ENCODE measurements at regions not wholly inside any gene's neighbourhood (a gene's known extent, or its start where the extent isn't known, plus 50 kb on each side); places are given as distances from the start of the nearest gene placed in this dataset.

DNA sequence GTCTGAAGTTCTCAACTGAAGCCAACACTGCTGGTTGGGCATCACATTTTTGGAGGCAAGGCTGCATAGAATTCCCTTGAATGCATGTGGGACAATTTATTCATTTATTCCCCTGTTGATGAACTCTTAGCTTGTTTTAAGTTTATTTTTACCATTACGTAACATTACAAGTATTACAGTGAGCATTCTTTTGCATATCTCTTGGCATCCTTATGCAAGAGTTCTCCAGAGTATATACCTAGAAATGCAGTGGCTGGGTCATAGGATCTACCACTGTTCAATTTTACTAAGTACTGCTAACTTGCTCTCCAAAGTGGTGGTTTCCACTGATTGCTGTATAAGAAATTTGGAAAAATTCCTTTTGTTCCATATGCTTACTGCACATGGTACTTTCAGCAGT is 66.5 kb downstream of the UCHL1 start:
- intact Hi-C loops (cut with micrococcal nuclease; ENCODE audit: unreplicated experiment) = no loop called here
- no peak overlapping the region for H3K4me3 ChIP-seq (ENCODE audit: low read depth, low read length, poor library complexity, severe bottlenecking)
- no peak overlapping the region for H2AFZ ChIP-seq (ENCODE audit: low read length)
- H3K4me2 ChIP-seq (ENCODE audit: low read length) = no peak overlapping the region
- no peak overlapping the region for H3K27ac ChIP-seq (ENCODE audit: low read depth, low read length, poor library complexity, severe bottlenecking)
- BruUV-seq (replicated peaks) = no TSS peak
- no peak for TF ChIP-seq EZH2phosphoT487 (IDR thresholded peaks at IDR 0.05; ENCODE audit: borderline replicate concordance, low read depth, low read length)
- ChIA-PET CTCF (ENCODE audit: unreplicated experiment) (no interaction called here), POLR2A (no interaction called here)
- no peaks in the 10 kb centered on the region for H3K36me3 ChIP-seq (ENCODE audit: insufficient read depth, low read length)
- H3K9me3 ChIP-seq (ENCODE audit: low read length) = no peaks in the 10 kb centered on the region
- no peaks in the 10 kb centered on the region for H3K9me2 ChIP-seq (ENCODE audit: insufficient read depth, low read length)
- no peak for DNase-seq (ENCODE audit: low spot score)
- H3K79me2 ChIP-seq (ENCODE audit: insufficient read depth, low read depth, low read length) = no peaks in the 10 kb centered on the region
- no peaks in the 10 kb centered on the region for H4K20me1 ChIP-seq (ENCODE audit: insufficient read depth, low read length)
- H3K4me1 ChIP-seq (ENCODE audit: insufficient read depth, low read length, poor library complexity, severe bottlenecking) = no peaks in the 10 kb centered on the region

DNA sequence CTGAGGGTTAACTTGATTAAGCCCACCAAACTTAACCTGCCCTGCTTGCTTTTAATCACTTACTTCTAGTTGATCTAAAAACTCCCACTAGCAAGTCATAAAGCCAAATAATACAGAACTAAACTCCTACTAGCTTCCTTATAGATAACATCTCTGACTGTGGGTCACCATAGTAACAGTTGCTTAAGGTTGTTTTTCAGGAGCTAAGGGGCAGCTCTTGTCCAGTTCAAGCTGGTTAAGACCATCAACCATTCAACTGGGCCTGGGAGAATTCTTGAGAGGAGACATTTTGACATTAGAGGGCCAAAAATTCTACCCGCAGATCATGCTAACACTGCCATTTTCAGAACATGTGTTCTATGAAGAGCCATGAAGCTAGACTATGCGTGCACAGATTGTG is 67.0 kb downstream of the UCHL1 start:
- no TSS peak for BruUV-seq (replicated peaks)
- H4K20me1 ChIP-seq (ENCODE audit: insufficient read depth, low read length) = no peaks in the 10 kb centered on the region
- CTCF ChIA-PET (ENCODE audit: unreplicated experiment) = no interaction called here
- intact Hi-C loops (cut with micrococcal nuclease; ENCODE audit: unreplicated experiment) = no loop called here
- H3K27ac ChIP-seq (ENCODE audit: low read depth, low read length, poor library complexity, severe bottlenecking) = no peak overlapping the region
- H3K9me2 ChIP-seq (ENCODE audit: insufficient read depth, low read length) = no peaks in the 10 kb centered on the region
- no peak for DNase-seq (ENCODE audit: low spot score)
- POLR2A ChIA-PET = no interaction called here
- no peak overlapping the region for H3K4me3 ChIP-seq (ENCODE audit: low read depth, low read length, poor library complexity, severe bottlenecking)
- no peaks in the 10 kb centered on the region for H3K4me1 ChIP-seq (ENCODE audit: insufficient read depth, low read length, poor library complexity, severe bottlenecking)
- no peak overlapping the region for H2AFZ ChIP-seq (ENCODE audit: low read length)
- TF ChIP-seq CTCF (conservative IDR thresholded peaks at IDR 0.05; ENCODE audit: low read length) = no peak
- TF ChIP-seq EZH2phosphoT487 (IDR thresholded peaks at IDR 0.05; ENCODE audit: borderline replicate concordance, low read depth, low read length) = no peak
- no peaks in the 10 kb centered on the region for H3K79me2 ChIP-seq (ENCODE audit: insufficient read depth, low read depth, low read length)
- H3K36me3 ChIP-seq (ENCODE audit: insufficient read depth, low read length) = no peaks in the 10 kb centered on the region
- no peaks in the 10 kb centered on the region for H3K9me3 ChIP-seq (ENCODE audit: low read length)
- H3K4me2 ChIP-seq (ENCODE audit: low read length) = no peak overlapping the region

- CTCF ChIA-PET (ENCODE audit: unreplicated experiment) = no interaction called here
- no TSS peak for BruUV-seq (replicated peaks)
Measured at GRCh38 chr4:41324861-41325260, 68.1 kb downstream of the UCHL1 start.

More at GRCh38 chr4:41324861-41325260, 68.1 kb downstream of the UCHL1 start:
- Histone ChIP-seq H3K9me3 (ENCODE audit: low read length) (no peaks in the 10 kb centered on the region), H3K36me3 (ENCODE audit: insufficient read depth, low read length) (no peaks in the 10 kb centered on the region), H3K9me2 (ENCODE audit: insufficient read depth, low read length) (no peaks in the 10 kb centered on the region), H3K4me1 (ENCODE audit: insufficient read depth, low read length, poor library complexity, severe bottlenecking) (no peaks in the 10 kb centered on the region), H3K27ac (ENCODE audit: low read depth, low read length, poor library complexity, severe bottlenecking) (no peak overlapping the region), H4K20me1 (ENCODE audit: insufficient read depth, low read length) (no peaks in the 10 kb centered on the region), H3K79me2 (ENCODE audit: insufficient read depth, low read depth, low read length) (no peaks in the 10 kb centered on the region), H3K4me3 (ENCODE audit: low read depth, low read length, poor library complexity, severe bottlenecking) (no peak overlapping the region), H3K4me2 (ENCODE audit: low read length) (no peak overlapping the region), H2AFZ (ENCODE audit: low read length) (no peak overlapping the region)
- POLR2A ChIA-PET = interaction anchor here (1.2 to 1.3 kb wide), 2 partner anchors 14 to 21 kb away, joined by 3 read pairs; no protein-coding TSS in a partner anchor
- TF ChIP-seq EZH2phosphoT487 (IDR thresholded peaks at IDR 0.05; ENCODE audit: borderline replicate concordance, low read depth, low read length) = no peak
- TF ChIP-seq CTCF (conservative IDR thresholded peaks at IDR 0.05; ENCODE audit: low read length) = no peak
- no peak for DNase-seq (ENCODE audit: low spot score)
- intact Hi-C loops (cut with micrococcal nuclease; ENCODE audit: unreplicated experiment) = no loop called here

Measured in OCI-LY7 (cell line).